ENCODE measurements at regions not wholly inside any gene's neighbourhood (a gene's known extent, or its start where the extent isn't known, plus 50 kb on each side); places are given as distances from the start of the nearest gene placed in this dataset.
"Not testable (repeated sequence)": the region's sequence is repeated elsewhere in the genome, so short reads cannot be mapped to it uniquely, and the experiment has no call there.

- not testable (repeated sequence) for DNase-seq
Measured at GRCh38 chr15:84360902-84361301, 125.3 kb downstream of the GOLGA6L4 start.

- DNase-seq: not testable (repeated sequence)
Measured at GRCh38 chr15:84384421-84384820, 148.8 kb downstream of the GOLGA6L4 start.

GRCh38 chr15:84387086-84387485 is 151.5 kb downstream of the GOLGA6L4 start:
- no peak for DNase-seq

GRCh38 chr15:84388201-84388600 is 152.6 kb downstream of the GOLGA6L4 start:
- DNase-seq: not testable (repeated sequence)

- not testable (repeated sequence) for DNase-seq
Measured at GRCh38 chr15:84388638-84389037, 153.1 kb downstream of the GOLGA6L4 start.

GRCh38 chr15:84390324-84390723 is 154.8 kb downstream of the GOLGA6L4 start:
- not testable (repeated sequence) for DNase-seq

- no peak for DNase-seq
Measured at GRCh38 chr15:84391191-84391590, 155.6 kb downstream of the GOLGA6L4 start.

- DNase-seq: not testable (repeated sequence)
Measured at GRCh38 chr15:84392020-84392419, 156.4 kb downstream of the GOLGA6L4 start.

GRCh38 chr15:84393386-84393936 is 157.9 kb downstream of the GOLGA6L4 start:
- not testable (repeated sequence) for DNase-seq

- not testable (repeated sequence) for DNase-seq
Measured at GRCh38 chr15:84393966-84394365, 158.4 kb downstream of the GOLGA6L4 start.

- not testable (repeated sequence) for DNase-seq
Measured at GRCh38 chr15:84395384-84395783, 159.8 kb downstream of the GOLGA6L4 start.

- not testable (repeated sequence) for DNase-seq
Measured at GRCh38 chr15:84395881-84396280, 160.3 kb downstream of the GOLGA6L4 start.

GRCh38 chr15:84397066-84397465 is 161.5 kb downstream of the GOLGA6L4 start:
- DNase-seq: not testable (repeated sequence)

GRCh38 chr15:84398087-84398486 is 162.5 kb downstream of the GOLGA6L4 start:
- not testable (repeated sequence) for DNase-seq

GRCh38 chr15:84398763-84399701 is 163.5 kb downstream of the GOLGA6L4 start:
- DNase-seq: no peak

- DNase-seq: no peak
Measured at GRCh38 chr15:84400017-84400740, 164.6 kb downstream of the GOLGA6L4 start.

- no peak for DNase-seq
Measured at GRCh38 chr15:84400820-84401219, 165.2 kb downstream of the GOLGA6L4 start.

GRCh38 chr15:84401461-84401860 is 165.9 kb downstream of the GOLGA6L4 start:
- DNase-seq: not testable (repeated sequence)

GRCh38 chr15:84401891-84402840 is 166.6 kb downstream of the GOLGA6L4 start:
- DNase-seq: not testable (repeated sequence)

- no peak for DNase-seq
Measured at GRCh38 chr15:84402856-84403608, 167.5 kb downstream of the GOLGA6L4 start.

- DNase-seq: not testable (repeated sequence)
Measured at GRCh38 chr15:84409357-84409756, 173.8 kb downstream of the GOLGA6L4 start.
